HepG2 (cell line): ENCODE measurements at regions not wholly inside any gene's neighbourhood (a gene's known extent, or its start where the extent isn't known, plus 50 kb on each side); places are given as distances from the start of the nearest gene placed in this dataset.

ENCODE experiments used
- ATAC-seq: fragments of 200-7000 bp; cut with Tn5 transposase; 3 replicates; pipeline ENCODE4 v1.9.1; 2020; ENCODE audit warnings: mild to moderate bottlenecking, moderate library complexity
- BruUV-seq: library from RNA; stranded (reverse); fragments of 400-500 nt; replicated peaks from 2 replicates; lab custom pipeline; 2021; lab: Mats Ljungman, UMichigan
- CTCF ChIA-PET: fragments of 300-600 bp; formaldehyde crosslinking; extraction: SDS; loops from one replicate; lab custom pipeline; 2021; ENCODE audit warnings: low total read pairs, inconsistent platforms, low intra/inter-chr PET ratio; lab: Yijun Ruan, JAX
- POLR2A ChIA-PET: fragments of 350-600 bp; sonication (Branson Sonifier 250); formaldehyde crosslinking; loops from one replicate; lab custom pipeline; 2020; ENCODE audit warnings: antibody characterized with exemption, inconsistent platforms; lab: Yijun Ruan, JAX
- DNase-seq: peaks from one replicate; pipeline ENCODE4 v3.0.0-alpha.2; 2015; ENCODE audit warnings: low spot score
- FAIRE-seq: peaks from 3 replicates; lab custom pipeline; 2011; peaks lifted over from hg19 to GRCh38; lab: Jason Lieb, UNC
- H2AFZ ChIP-seq: one replicate; pipeline ENCODE4 v1.6.1; 2011; ENCODE audit warnings: low read length, inconsistent platforms
- H3K27ac ChIP-seq: fragments of 300-600 bp; 3 replicates; pipeline ENCODE4 v1.8.0; 2011; ENCODE audit warnings: mixed run types, mild to moderate bottlenecking, mixed read lengths, low read length, inconsistent platforms; ENCODE audit not compliant: insufficient read depth; ENCODE audit errors: extremely low read length
- H3K27me3 ChIP-seq, 2 experiments: fragments of 200-600 bp in 1 of 2; 2 replicates in 1 of 2; 3 replicates in 1 of 2; pipeline versions ENCODE4 v1.6.0 to v1.8.0; 2011; ENCODE audit warnings: low read length in 2 of 2, mild to moderate bottlenecking in 2 of 2, moderate library complexity in 2 of 2, inconsistent platforms in 1 of 2; ENCODE audit not compliant: insufficient read depth in 2 of 2, control insufficient read depth in 1 of 2
- H3K36me3 ChIP-seq, 2 experiments: fragments of 200-600 bp in 1 of 2; replicated peaks in 1 of 2; 2 replicates in 1 of 2; 3 replicates in 1 of 2; pipeline versions ENCODE4 v1.5.1 to v1.8.0; 2011; ENCODE audit warnings: low read length in 2 of 2, inconsistent platforms in 1 of 2; ENCODE audit not compliant: insufficient read depth in 2 of 2, control insufficient read depth in 1 of 2
- H3K4me1 ChIP-seq: 2 replicates; pipeline ENCODE4 v1.5.1; 2012; ENCODE audit warnings: low read length, inconsistent platforms; ENCODE audit not compliant: insufficient read depth
- H3K4me2 ChIP-seq: 2 replicates; pipeline ENCODE4 v1.6.0; 2011; ENCODE audit warnings: low read depth, low read length, inconsistent platforms
- H3K4me3 ChIP-seq, 3 experiments: fragments of 200-600 bp in 1 of 3; sonication (generic), shearing (Covaris generic) in 1 of 3; replicated peaks in 1 of 3; 2 replicates each; pipeline ENCODE4 v1.5.1; 2011 to 2016; ENCODE audit warnings: low read length in 3 of 3, inconsistent platforms in 2 of 3, low read depth in 2 of 3, mild to moderate bottlenecking in 2 of 3, control low read depth in 1 of 3, mixed read lengths in 1 of 3; ENCODE audit not compliant: insufficient read depth in 1 of 3
- H3K79me2 ChIP-seq: one replicate; pipeline ENCODE4 v1.6.1; 2011; ENCODE audit warnings: low read length, inconsistent platforms; ENCODE audit not compliant: insufficient read depth
- H3K9ac ChIP-seq: 2 replicates; pipeline ENCODE4 v1.6.0; 2011; ENCODE audit warnings: mild to moderate bottlenecking, low read depth, low read length, inconsistent platforms; ENCODE audit not compliant: insufficient read depth
- H3K9me3 ChIP-seq: 2 replicates; pipeline ENCODE4 v1.5.1; 2012; ENCODE audit warnings: mild to moderate bottlenecking, low read length
- H4K20me1 ChIP-seq: 2 replicates; pipeline ENCODE4 v1.6.0; 2011; ENCODE audit warnings: inconsistent platforms, mild to moderate bottlenecking, low read length, moderate library complexity; ENCODE audit not compliant: insufficient read depth
- LCORL ChIP-seq, 2 experiments: fragments of 450-650 bp in 1 of 2; sonication (generic) in 1 of 2; formaldehyde crosslinking in 1 of 2; IDR thresholded peaks; 2 replicates each; pipeline versions ENCODE4 v1.5.0 to v1.6.1; 2017 to 2020; ENCODE audit warnings: antibody characterized with exemption in 1 of 2, missing genetic modification reagents in 1 of 2
- SETDB1 ChIP-seq: sonication (generic); formaldehyde crosslinking; IDR thresholded peaks from 2 replicates; pipeline ENCODE4 v1.5.1; 2020; ENCODE audit warnings: missing genetic modification reagents, mild to moderate bottlenecking, borderline replicate concordance
- ZFP36L1 ChIP-seq: sonication (generic); formaldehyde crosslinking; IDR thresholded peaks from 2 replicates; pipeline ENCODE4 v1.8.0; 2022; ENCODE audit warnings: mild to moderate bottlenecking, missing genetic modification reagents, moderate library complexity
- ZNF232 ChIP-seq: sonication (generic); formaldehyde crosslinking; IDR thresholded peaks from 2 replicates; pipeline ENCODE4 v1.4.0; 2020; ENCODE audit warnings: missing genetic modification reagents, borderline replicate concordance
- ZNF83 ChIP-seq: sonication (generic); formaldehyde crosslinking; IDR thresholded peaks from 2 replicates; pipeline ENCODE4 v1.4.0; 2020; ENCODE audit warnings: missing genetic modification reagents, mild to moderate bottlenecking, borderline replicate concordance
- WGBS: methylation state at CpG from one replicate; pipeline ENCODE4 v1.1.6; 2017; ENCODE audit warnings: low lambda C conversion rate; 5-methylcytosine and 5-hydroxymethylcytosine counted together
- in situ Hi-C: cut with HindIII; loops from 2 replicates; pipeline ENCODE4 v1.10.0; 2017; ENCODE audit warnings: low pct_unique_long_range_greater_than_20kb; ENCODE audit not compliant: extremely low pct_ligation_motif_present
- intact Hi-C: fragments of 100-400 bp; cut with micrococcal nuclease; formaldehyde crosslinking; loops from one replicate; pipeline ENCODE4 v1.10.0; 2022; ENCODE audit not compliant: unreplicated experiment
- TF ChIP-seq, protein P1 (sequence below): sonication (generic); formaldehyde crosslinking; IDR thresholded peaks from 2 replicates; pipeline ENCODE4 v1.5.1; 2020; ENCODE audit warnings: missing genetic modification reagents, mild to moderate bottlenecking, borderline replicate concordance
- TF ChIP-seq, protein P2 (sequence below): sonication (generic); formaldehyde crosslinking; IDR thresholded peaks from 2 replicates; pipeline ENCODE4 v1.4.0; 2020; ENCODE audit warnings: mild to moderate bottlenecking, low read depth, missing genetic modification reagents

DNA sequence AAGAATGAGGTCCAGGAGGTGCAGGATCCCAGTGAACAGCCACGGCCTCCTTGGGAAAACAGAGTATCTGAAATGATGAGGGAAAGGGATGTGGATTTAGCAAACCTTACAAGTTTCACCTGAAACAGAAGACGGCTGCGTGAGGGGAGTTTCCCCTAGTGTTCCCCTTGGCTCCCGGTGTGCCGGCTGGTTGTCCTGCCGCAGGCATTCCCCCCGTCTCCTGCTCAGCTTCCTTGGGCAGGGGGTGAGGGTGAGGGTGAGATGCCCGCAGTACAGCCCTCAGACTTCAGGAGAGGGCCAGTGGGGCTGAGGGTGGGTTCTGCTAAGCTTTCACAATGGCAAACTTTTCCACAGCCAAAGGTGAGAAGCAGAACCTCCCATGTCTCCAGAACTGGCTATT, 201.1 kb upstream of the SOX1 start:
- H3K9me3 ChIP-seq = no peaks in the 10 kb centered on the region
- H3K36me3 ChIP-seq = no peaks in the 10 kb centered on the region
- in situ Hi-C loops = no loop called here
- no peak for FAIRE-seq
- no peak for ATAC-seq
- peaks cover 2 to 35% of the 10 kb centered on the region in 2 experiments; a peak in 3 of 5 replicates for H3K27me3 ChIP-seq
- H3K9ac ChIP-seq = no peak overlapping the region
- intact Hi-C loops = no loop called here
- no peak overlapping the region for H3K27ac ChIP-seq
- no peaks in the 10 kb centered on the region for H3K79me2 ChIP-seq
- CTCF ChIA-PET = no interaction called here
- POLR2A ChIA-PET = no interaction called here
- no peak for DNase-seq
- H3K4me2 ChIP-seq = no peak overlapping the region
- BruUV-seq = no TSS peak
- no peaks in the 10 kb centered on the region for H4K20me1 ChIP-seq
- H2AFZ ChIP-seq = no peak overlapping the region
- WGBS = 44% methylated on average over 7 of the region's 8 CpGs
- no peak overlapping the region for H3K4me3 ChIP-seq
- no peaks in the 10 kb centered on the region for H3K4me1 ChIP-seq
- TF ChIP-seq ZNF232 (CRISPR knock-in tag) (no peak), SETDB1 (CRISPR knock-in tag) (no peak), ZFP36L1 (CRISPR knock-in tag) (no peak), ZNF83 (no peak), LCORL (IDR thresholded peaks at IDR 0.05) (no peak), LCORL (CRISPR knock-in tag; IDR thresholded peaks at IDR 0.05) (no peak)
- TF ChIP-seq, protein P1, sequence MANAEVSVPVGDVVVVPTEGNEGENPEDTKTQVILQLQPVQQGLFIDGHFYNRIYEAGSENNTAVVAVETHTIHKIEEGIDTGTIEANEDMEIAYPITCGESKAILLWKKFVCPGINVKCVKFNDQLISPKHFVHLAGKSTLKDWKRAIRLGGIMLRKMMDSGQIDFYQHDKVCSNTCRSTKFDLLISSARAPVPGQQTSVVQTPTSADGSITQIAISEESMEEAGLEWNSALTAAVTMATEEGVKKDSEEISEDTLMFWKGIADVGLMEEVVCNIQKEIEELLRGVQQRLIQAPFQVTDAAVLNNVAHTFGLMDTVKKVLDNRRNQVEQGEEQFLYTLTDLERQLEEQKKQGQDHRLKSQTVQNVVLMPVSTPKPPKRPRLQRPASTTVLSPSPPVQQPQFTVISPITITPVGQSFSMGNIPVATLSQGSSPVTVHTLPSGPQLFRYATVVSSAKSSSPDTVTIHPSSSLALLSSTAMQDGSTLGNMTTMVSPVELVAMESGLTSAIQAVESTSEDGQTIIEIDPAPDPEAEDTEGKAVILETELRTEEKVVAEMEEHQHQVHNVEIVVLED = no peak
- TF ChIP-seq, protein P2, sequence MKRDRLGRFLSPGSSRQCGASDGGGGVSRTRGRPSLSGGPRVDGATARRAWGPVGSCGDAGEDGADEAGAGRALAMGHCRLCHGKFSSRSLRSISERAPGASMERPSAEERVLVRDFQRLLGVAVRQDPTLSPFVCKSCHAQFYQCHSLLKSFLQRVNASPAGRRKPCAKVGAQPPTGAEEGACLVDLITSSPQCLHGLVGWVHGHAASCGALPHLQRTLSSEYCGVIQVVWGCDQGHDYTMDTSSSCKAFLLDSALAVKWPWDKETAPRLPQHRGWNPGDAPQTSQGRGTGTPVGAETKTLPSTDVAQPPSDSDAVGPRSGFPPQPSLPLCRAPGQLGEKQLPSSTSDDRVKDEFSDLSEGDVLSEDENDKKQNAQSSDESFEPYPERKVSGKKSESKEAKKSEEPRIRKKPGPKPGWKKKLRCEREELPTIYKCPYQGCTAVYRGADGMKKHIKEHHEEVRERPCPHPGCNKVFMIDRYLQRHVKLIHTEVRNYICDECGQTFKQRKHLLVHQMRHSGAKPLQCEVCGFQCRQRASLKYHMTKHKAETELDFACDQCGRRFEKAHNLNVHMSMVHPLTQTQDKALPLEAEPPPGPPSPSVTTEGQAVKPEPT (CRISPR knock-in tag) = no peak
